PC-3 (cell line): ENCODE measurements at regions not wholly inside any gene's neighbourhood (a gene's known extent, or its start where the extent isn't known, plus 50 kb on each side); places are given as distances from the start of the nearest gene placed in this dataset.
"Not testable (repeated sequence)": the region's sequence is repeated elsewhere in the genome, so short reads cannot be mapped to it uniquely, and the experiment has no call there.

Source experiments
- EZH2 ChIP-seq: fragments of 300-600 bp; sonication (generic); IDR thresholded peaks from one replicate; pipeline ENCODE4 v1.6.1; 2017; ENCODE audit warnings: antibody characterized with exemption, mild to moderate bottlenecking, low read length; ENCODE audit not compliant: unreplicated experiment
- EZH2phosphoT487 ChIP-seq: fragments of 300-600 bp; sonication (generic); IDR thresholded peaks from 2 replicates; pipeline ENCODE4 v1.6.1; 2018; ENCODE audit warnings: mild to moderate bottlenecking, antibody characterized with exemption, low read length, borderline replicate concordance
- TF ChIP-seq, protein P1 (sequence below): fragments of 300-600 bp; sonication (generic); conservative IDR thresholded peaks from 2 replicates; pipeline ENCODE4 v1.5.1; 2017; ENCODE audit warnings: antibody characterized with exemption, low read depth, mild to moderate bottlenecking, low read length

DNA sequence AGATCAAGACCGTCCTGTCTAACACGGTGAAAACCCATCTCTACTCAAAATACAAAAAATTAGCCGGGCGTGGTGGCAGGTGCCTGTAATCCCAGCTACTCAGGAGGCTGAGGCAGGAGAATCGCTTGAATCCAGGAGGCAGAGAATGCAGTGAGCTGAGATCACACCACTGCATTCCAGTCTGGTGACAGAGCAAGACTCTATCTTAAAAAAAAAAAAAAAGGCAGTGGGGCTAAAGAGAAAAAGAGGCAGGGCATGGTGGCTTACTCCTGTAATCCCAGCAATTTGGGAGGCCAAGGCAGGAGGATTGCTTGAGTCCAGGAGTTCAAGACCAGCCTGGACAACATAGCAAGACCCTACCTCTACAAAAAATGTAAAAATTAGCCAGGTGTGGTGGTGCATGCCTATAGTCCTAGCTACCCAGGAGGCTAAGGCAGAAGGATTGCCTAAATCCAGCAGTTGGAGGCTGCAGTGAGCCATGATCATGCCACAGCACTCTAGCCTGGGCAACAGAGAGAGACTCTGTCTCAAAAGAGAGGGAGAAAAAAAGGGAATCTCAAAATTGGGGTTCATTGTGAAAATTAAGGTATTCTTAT lies 106.4 kb downstream of the SKIDA1 start:
- TF ChIP-seq, protein P1, sequence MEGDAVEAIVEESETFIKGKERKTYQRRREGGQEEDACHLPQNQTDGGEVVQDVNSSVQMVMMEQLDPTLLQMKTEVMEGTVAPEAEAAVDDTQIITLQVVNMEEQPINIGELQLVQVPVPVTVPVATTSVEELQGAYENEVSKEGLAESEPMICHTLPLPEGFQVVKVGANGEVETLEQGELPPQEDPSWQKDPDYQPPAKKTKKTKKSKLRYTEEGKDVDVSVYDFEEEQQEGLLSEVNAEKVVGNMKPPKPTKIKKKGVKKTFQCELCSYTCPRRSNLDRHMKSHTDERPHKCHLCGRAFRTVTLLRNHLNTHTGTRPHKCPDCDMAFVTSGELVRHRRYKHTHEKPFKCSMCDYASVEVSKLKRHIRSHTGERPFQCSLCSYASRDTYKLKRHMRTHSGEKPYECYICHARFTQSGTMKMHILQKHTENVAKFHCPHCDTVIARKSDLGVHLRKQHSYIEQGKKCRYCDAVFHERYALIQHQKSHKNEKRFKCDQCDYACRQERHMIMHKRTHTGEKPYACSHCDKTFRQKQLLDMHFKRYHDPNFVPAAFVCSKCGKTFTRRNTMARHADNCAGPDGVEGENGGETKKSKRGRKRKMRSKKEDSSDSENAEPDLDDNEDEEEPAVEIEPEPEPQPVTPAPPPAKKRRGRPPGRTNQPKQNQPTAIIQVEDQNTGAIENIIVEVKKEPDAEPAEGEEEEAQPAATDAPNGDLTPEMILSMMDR: not testable (repeated sequence)
- not testable (repeated sequence) for TF ChIP-seq EZH2phosphoT487, EZH2
